IMR-90 (cell line): ENCODE measurements at regions not wholly inside any gene's neighbourhood (a gene's known extent, or its start where the extent isn't known, plus 50 kb on each side); places are given as distances from the start of the nearest gene placed in this dataset.

Experiments used
- ATAC-seq: fragments of 200-7000 bp; cut with Tn5 transposase; 2 replicates; pipeline ENCODE4 v1.9.1; 2020; ENCODE audit warnings: low read depth, mild to moderate bottlenecking, moderate library complexity
- BruUV-seq: library from RNA; stranded (reverse); fragments of 400-500 nt; replicated peaks from 2 replicates; lab custom pipeline; 2021; lab: Mats Ljungman, UMichigan
- CTCF ChIA-PET: fragments of 300-600 bp; formaldehyde crosslinking; extraction: SDS; loops from one replicate; lab custom pipeline; 2021; ENCODE audit warnings: antibody characterized with exemption; lab: Yijun Ruan, JAX
- POLR2A ChIA-PET: fragments of 300-600 bp; sonication (Branson Sonifier 250); formaldehyde crosslinking; loops from one replicate; lab custom pipeline; 2022; ENCODE audit warnings: antibody characterized with exemption; ENCODE audit not compliant: unreplicated experiment; lab: Charles Lee
- DNase-seq: peaks from one replicate; pipeline ENCODE4 v3.0.0; 2013
- H2AFZ ChIP-seq: replicated peaks from 2 replicates; pipeline ENCODE3; 2013; ENCODE audit warnings: low read length, mild to moderate bottlenecking; ENCODE audit not compliant: poor library complexity
- H2AK5ac ChIP-seq: 2 replicates; pipeline ENCODE4 v1.6.1; 2013; ENCODE audit warnings: low read depth, low read length, inconsistent platforms
- H2AK9ac ChIP-seq: replicated peaks from 2 replicates; pipeline ENCODE3; 2013; ENCODE audit warnings: mild to moderate bottlenecking, low read depth, low read length, moderate library complexity; ENCODE audit not compliant: poor library complexity
- H2BK120ac ChIP-seq: 2 replicates; pipeline ENCODE4 v1.6.1; 2013; ENCODE audit warnings: low read depth, low read length, inconsistent platforms
- H2BK15ac ChIP-seq: 3 replicates; pipeline ENCODE4 v1.6.1; 2013; ENCODE audit warnings: low read depth, low read length, inconsistent platforms
- H2BK20ac ChIP-seq: 2 replicates; pipeline ENCODE4 v1.6.1; 2013; ENCODE audit warnings: low read depth, mild to moderate bottlenecking, inconsistent platforms, low read length, moderate library complexity
- H2BK5ac ChIP-seq: 2 replicates; pipeline ENCODE4 v1.6.1; 2013; ENCODE audit warnings: mild to moderate bottlenecking, low read depth, low read length, inconsistent platforms; ENCODE audit not compliant: poor library complexity, severe bottlenecking
- H3K14ac ChIP-seq: replicated peaks from 2 replicates; pipeline ENCODE4 v1.6.1; 2013; ENCODE audit warnings: low read depth, low read length, inconsistent platforms
- H3K18ac ChIP-seq: 2 replicates; pipeline ENCODE4 v1.6.1; 2013; ENCODE audit warnings: low read depth, low read length, control low read depth
- H3K23ac ChIP-seq: 2 replicates; pipeline ENCODE4 v1.6.1; 2013; ENCODE audit warnings: low read depth, low read length, inconsistent platforms
- H3K27ac ChIP-seq: 2 replicates; pipeline ENCODE4 v1.5.1; 2013; ENCODE audit warnings: mild to moderate bottlenecking, control low read depth, low read length; ENCODE audit not compliant: insufficient read depth
- H3K27me3 ChIP-seq: 2 replicates; pipeline ENCODE4 v1.6.1; 2013; ENCODE audit warnings: low read length; ENCODE audit not compliant: control insufficient read depth, insufficient read depth
- H3K36me3 ChIP-seq: 2 replicates; pipeline ENCODE4 v1.6.1; 2013; ENCODE audit warnings: low read length, mixed read lengths; ENCODE audit not compliant: control insufficient read depth, insufficient read depth
- H3K4ac ChIP-seq: 2 replicates; pipeline ENCODE4 v1.6.1; 2013; ENCODE audit warnings: low read depth, low read length, inconsistent platforms
- H3K4me1 ChIP-seq: 2 replicates; pipeline ENCODE4 v1.6.1; 2013; ENCODE audit warnings: low read length, mixed read lengths; ENCODE audit not compliant: control insufficient read depth, insufficient read depth
- H3K4me2 ChIP-seq: 2 replicates; pipeline ENCODE4 v1.6.1; 2013; ENCODE audit warnings: low read depth, mild to moderate bottlenecking, control low read depth, low read length, moderate library complexity
- H3K4me3 ChIP-seq: 2 replicates; pipeline ENCODE4 v1.5.1; 2013; ENCODE audit warnings: low read depth, mild to moderate bottlenecking, control low read depth, low read length, moderate library complexity; ENCODE audit not compliant: insufficient read depth
- H3K56ac ChIP-seq: 2 replicates; pipeline ENCODE4 v1.6.1; 2013; ENCODE audit warnings: low read length, inconsistent platforms; ENCODE audit not compliant: insufficient read depth; ENCODE audit errors: extremely low read depth
- H3K79me1 ChIP-seq, 2 experiments: 2 replicates each; pipeline ENCODE4 v1.6.1; 2013; ENCODE audit warnings: low read length in 2 of 2, inconsistent platforms in 1 of 2, low read depth in 1 of 2
- H3K9ac ChIP-seq: 2 replicates; pipeline ENCODE4 v1.6.1; 2013; ENCODE audit warnings: low read depth, low read length, control low read depth
- H3K9me1 ChIP-seq: 2 replicates; pipeline ENCODE4 v1.6.1; 2013; ENCODE audit warnings: low read length, inconsistent platforms; ENCODE audit not compliant: insufficient read depth
- H3K9me3 ChIP-seq: 2 replicates; pipeline ENCODE4 v1.6.1; 2013; ENCODE audit warnings: low read length; ENCODE audit not compliant: control insufficient read depth, insufficient read depth
- H4K20me1 ChIP-seq: 2 replicates; pipeline ENCODE4 v1.6.1; 2013; ENCODE audit warnings: low read length, inconsistent platforms; ENCODE audit not compliant: insufficient read depth
- H4K5ac ChIP-seq: 2 replicates; pipeline ENCODE4 v1.6.1; 2013; ENCODE audit warnings: mild to moderate bottlenecking, low read depth, low read length, control low read depth
- H4K8ac ChIP-seq, 2 experiments: 2 replicates each; pipeline ENCODE4 v1.6.1; 2013; ENCODE audit warnings: low read depth in 2 of 2, low read length in 2 of 2, control low read depth in 1 of 2, inconsistent platforms in 1 of 2
- H4K91ac ChIP-seq: 2 replicates; pipeline ENCODE4 v1.6.1; 2013; ENCODE audit warnings: low read depth, low read length, inconsistent platforms; ENCODE audit not compliant: insufficient read depth
- MXI1 ChIP-seq: IDR thresholded peaks from 2 replicates; pipeline ENCODE4 v1.6.1; 2012; ENCODE audit warnings: low read depth, mild to moderate bottlenecking, low read length, moderate library complexity, borderline replicate concordance
- NFE2L2 ChIP-seq: fragments of 150-350 bp; IDR thresholded peaks from 2 replicates; pipeline ENCODE4 v1.6.1; 2016; ENCODE audit warnings: low read depth, mild to moderate bottlenecking, low read length
- WGBS, 2 experiments: methylation state at CpG; one replicate each; pipeline versions ENCODE4 v1.1.5 to v1.1.7; 2013; ENCODE audit warnings: missing lambda C conversion rate in 2 of 2; ENCODE audit not compliant: insufficient read length in 1 of 2; ENCODE audit errors: extremely low coverage in 2 of 2; 5-methylcytosine and 5-hydroxymethylcytosine counted together
- dilution Hi-C: fragments of 300-500 bp; cut with HindIII; formaldehyde crosslinking; loops from one replicate; pipeline ENCODE4 v1.14.3; 2018; ENCODE audit warnings: low sequenced_read_pairs; ENCODE audit not compliant: unreplicated experiment
- in situ Hi-C: fragments of 300-500 bp; cut with MboI; formaldehyde crosslinking; loops from 3 replicates; pipeline ENCODE4 v1.14.3; 2019; ENCODE audit warnings: low sequenced_read_pairs, inconsistent platforms, mixed read lengths
- intact Hi-C: fragments of 100-400 bp; cut with micrococcal nuclease; formaldehyde crosslinking; loops from 2 replicates; pipeline ENCODE4 v1.10.0; 2022

GRCh38 chr1:182134257-182134656 lies 72.7 kb upstream of the ZNF648 start:
- H3K4me1 ChIP-seq: no peaks in the 10 kb centered on the region
- no peaks in the 10 kb centered on the region for H3K79me1 ChIP-seq
- H2BK120ac ChIP-seq: no peak overlapping the region
- no peak overlapping the region for H2BK15ac ChIP-seq
- POLR2A ChIA-PET: no interaction called here
- no peaks in the 10 kb centered on the region for H3K9me3 ChIP-seq
- no peaks in the 10 kb centered on the region for H4K20me1 ChIP-seq
- in situ Hi-C loops: no loop called here
- WGBS, 2 experiments: no CpG with 5 or more reads among the region's 4 CpGs
- no peak overlapping the region for H3K14ac ChIP-seq
- intact Hi-C loops: no loop called here
- H3K36me3 ChIP-seq: no peaks in the 10 kb centered on the region
- H2AK9ac ChIP-seq: no peak overlapping the region
- no peak overlapping the region for H2BK20ac ChIP-seq
- no peak overlapping the region for H3K18ac ChIP-seq
- dilution Hi-C loops: no loop called here
- no peak overlapping the region for H3K4ac ChIP-seq
- DNase-seq: no peak
- no peak overlapping the region for H4K8ac ChIP-seq
- CTCF ChIA-PET: no interaction called here
- no peak overlapping the region for H3K27ac ChIP-seq
- no peak overlapping the region for H4K91ac ChIP-seq
- no peaks in the 10 kb centered on the region for H3K9me1 ChIP-seq
- ATAC-seq: no peak
- no peak overlapping the region for H3K23ac ChIP-seq
- no peak overlapping the region for H3K9ac ChIP-seq
- H2AFZ ChIP-seq: no peak overlapping the region
- H4K5ac ChIP-seq: no peak overlapping the region
- no peaks in the 10 kb centered on the region for H3K27me3 ChIP-seq
- H3K4me3 ChIP-seq: no peak overlapping the region
- no peak overlapping the region for H2BK5ac ChIP-seq
- H2AK5ac ChIP-seq: no peak overlapping the region
- TF ChIP-seq MXI1: no peak
- TF ChIP-seq NFE2L2: no peak
- no peak overlapping the region for H3K4me2 ChIP-seq
- no TSS peak for BruUV-seq
- no peak overlapping the region for H3K56ac ChIP-seq
